ENCODE measurements at regions not wholly inside any gene's neighbourhood (a gene's known extent, or its start where the extent isn't known, plus 50 kb on each side); places are given as distances from the start of the nearest gene placed in this dataset.

GRCh38 chr6:74362391-74362790 lies 666.4 kb downstream of the CD109 start:
- H3K4me1 ChIP-seq (ENCODE audit: insufficient read depth, low read length) = no peaks in the 10 kb centered on the region
- H3K27ac ChIP-seq (ENCODE audit: low read length) = no peak overlapping the region
- H3K9ac ChIP-seq (ENCODE audit: low read depth, low read length) = no peak overlapping the region
- H4K20me1 ChIP-seq (ENCODE audit: insufficient read depth, low read length) = no peaks in the 10 kb centered on the region
- no peak overlapping the region for H3K4me3 ChIP-seq (ENCODE audit: low read depth in 1 of 2, low read length in 2 of 2)
- no peak for TF ChIP-seq CTCF (IDR thresholded peaks at IDR 0.05; ENCODE audit: borderline replicate concordance, extremely low read depth, low read length, poor library complexity, severe bottlenecking)
- no peak for TF ChIP-seq EZH2 (IDR thresholded peaks at IDR 0.05; ENCODE audit: borderline replicate concordance, low read depth, low read length, severe bottlenecking)
- no peak overlapping the region for H3K4me2 ChIP-seq (ENCODE audit: insufficient read depth, low read length)
- no peak overlapping the region for H2AFZ ChIP-seq (ENCODE audit: low read depth, low read length)
- no peaks in the 10 kb centered on the region for H3K79me2 ChIP-seq (ENCODE audit: insufficient read depth, low read length)
- H3K36me3 ChIP-seq (ENCODE audit: insufficient read depth, low read length) = no peaks in the 10 kb centered on the region
- no peaks in the 10 kb centered on the region for H3K9me3 ChIP-seq (ENCODE audit: insufficient read depth, low read length, severe bottlenecking)
- ATAC-seq (ENCODE audit: insufficient read depth, low read depth) = no peak
- H3K27me3 ChIP-seq (ENCODE audit: insufficient read depth, low read length, poor library complexity) = no peaks in the 10 kb centered on the region
- no peak for DNase-seq

DNA sequence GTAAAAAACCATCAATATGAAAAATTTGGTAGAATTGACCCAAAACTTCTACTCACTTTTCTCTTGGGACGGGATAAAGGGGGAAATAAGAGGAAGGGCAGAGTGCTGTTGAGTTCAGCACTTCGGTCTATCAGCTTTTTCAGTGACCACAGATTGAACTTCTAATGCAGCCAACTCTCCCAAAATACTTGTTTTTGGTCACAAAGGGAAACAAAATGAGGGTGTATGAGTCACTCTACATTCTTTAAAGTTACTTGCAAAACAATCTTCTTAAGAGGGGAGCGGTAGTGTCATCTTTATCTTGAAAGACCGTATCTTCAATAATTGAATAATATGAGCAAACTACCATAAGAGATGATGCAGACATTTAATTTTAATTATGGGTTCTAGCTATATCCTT lies 661.3 kb downstream of the CD109 start:
- no peaks in the 10 kb centered on the region for H3K4me1 ChIP-seq (ENCODE audit: insufficient read depth, low read length)
- H4K20me1 ChIP-seq (ENCODE audit: insufficient read depth, low read length) = no peaks in the 10 kb centered on the region
- no peaks in the 10 kb centered on the region for H3K9me3 ChIP-seq (ENCODE audit: insufficient read depth, low read length, severe bottlenecking)
- no peaks in the 10 kb centered on the region for H3K36me3 ChIP-seq (ENCODE audit: insufficient read depth, low read length)
- H3K79me2 ChIP-seq (ENCODE audit: insufficient read depth, low read length) = no peaks in the 10 kb centered on the region
- H3K27me3 ChIP-seq (ENCODE audit: insufficient read depth, low read length, poor library complexity) = no peaks in the 10 kb centered on the region
- no peak overlapping the region for H3K27ac ChIP-seq (ENCODE audit: low read length)
- DNase-seq (no peak), ATAC-seq (ENCODE audit: insufficient read depth, low read depth) (no peak)
- no peak for TF ChIP-seq EZH2 (IDR thresholded peaks at IDR 0.05; ENCODE audit: borderline replicate concordance, low read depth, low read length, severe bottlenecking)
- no peak for TF ChIP-seq CTCF (IDR thresholded peaks at IDR 0.05; ENCODE audit: borderline replicate concordance, extremely low read depth, low read length, poor library complexity, severe bottlenecking)
- H3K4me3 ChIP-seq (ENCODE audit: low read depth in 1 of 2, low read length in 2 of 2) = no peak overlapping the region
- H3K4me2 ChIP-seq (ENCODE audit: insufficient read depth, low read length) = no peak overlapping the region
- no peak overlapping the region for H2AFZ ChIP-seq (ENCODE audit: low read depth, low read length)
- H3K9ac ChIP-seq (ENCODE audit: low read depth, low read length) = no peak overlapping the region

GRCh38 chr6:74356391-74356790 lies 660.4 kb downstream of the CD109 start:
- no peaks in the 10 kb centered on the region for H3K36me3 ChIP-seq (ENCODE audit: insufficient read depth, low read length)
- TF ChIP-seq CTCF (IDR thresholded peaks at IDR 0.05; ENCODE audit: borderline replicate concordance, extremely low read depth, low read length, poor library complexity, severe bottlenecking) = no peak
- no peaks in the 10 kb centered on the region for H3K4me1 ChIP-seq (ENCODE audit: insufficient read depth, low read length)
- H3K4me3 ChIP-seq (ENCODE audit: low read depth in 1 of 2, low read length in 2 of 2) = no peak overlapping the region
- H2AFZ ChIP-seq (ENCODE audit: low read depth, low read length) = no peak overlapping the region
- no peak overlapping the region for H3K27ac ChIP-seq (ENCODE audit: low read length)
- no peak overlapping the region for H3K4me2 ChIP-seq (ENCODE audit: insufficient read depth, low read length)
- H3K9ac ChIP-seq (ENCODE audit: low read depth, low read length) = no peak overlapping the region
- H3K27me3 ChIP-seq (ENCODE audit: insufficient read depth, low read length, poor library complexity) = no peaks in the 10 kb centered on the region
- no peaks in the 10 kb centered on the region for H3K9me3 ChIP-seq (ENCODE audit: insufficient read depth, low read length, severe bottlenecking)
- no peak for ATAC-seq (ENCODE audit: insufficient read depth, low read depth)
- H4K20me1 ChIP-seq (ENCODE audit: insufficient read depth, low read length) = no peaks in the 10 kb centered on the region
- no peak for DNase-seq
- no peaks in the 10 kb centered on the region for H3K79me2 ChIP-seq (ENCODE audit: insufficient read depth, low read length)

DNA sequence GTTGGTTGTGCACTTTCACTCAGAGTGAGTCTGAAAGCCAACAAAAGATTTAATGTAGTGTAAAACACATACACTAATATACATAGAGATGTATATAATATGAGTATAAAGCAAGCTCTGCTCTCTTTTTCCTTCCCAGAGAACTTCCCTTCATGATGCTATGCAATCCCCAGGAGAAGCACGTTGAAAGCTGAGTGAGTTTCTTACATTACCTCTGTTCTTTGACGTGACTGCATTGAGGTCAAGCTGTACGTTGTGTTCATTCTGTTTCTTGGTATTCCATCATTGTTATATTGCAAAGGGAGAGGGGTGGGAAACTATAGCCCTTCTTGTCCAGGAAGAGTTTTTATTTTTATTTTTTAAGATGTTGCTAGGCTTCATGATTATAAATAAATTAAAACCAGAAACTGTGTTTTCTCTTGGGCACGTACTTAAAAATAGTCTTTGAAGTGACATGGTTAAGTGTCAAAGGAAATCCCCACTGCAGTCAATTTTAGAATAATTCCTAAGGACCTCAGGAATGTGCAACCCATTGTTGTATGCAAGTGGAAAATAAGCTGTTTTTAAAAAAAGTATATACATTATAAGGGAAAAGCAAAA lies 651.0 kb downstream of the CD109 start:
- no peaks in the 10 kb centered on the region for H3K9me3 ChIP-seq (ENCODE audit: insufficient read depth, low read length, severe bottlenecking)
- no peak overlapping the region for H3K9ac ChIP-seq (ENCODE audit: low read depth, low read length)
- no peak overlapping the region for H3K27ac ChIP-seq (ENCODE audit: low read length)
- no peak for ATAC-seq (ENCODE audit: insufficient read depth, low read depth)
- H3K4me2 ChIP-seq (ENCODE audit: insufficient read depth, low read length) = no peak overlapping the region
- H3K79me2 ChIP-seq (ENCODE audit: insufficient read depth, low read length) = no peaks in the 10 kb centered on the region
- H3K4me1 ChIP-seq (ENCODE audit: insufficient read depth, low read length) = no peaks in the 10 kb centered on the region
- no peaks in the 10 kb centered on the region for H4K20me1 ChIP-seq (ENCODE audit: insufficient read depth, low read length)
- H3K4me3 ChIP-seq (ENCODE audit: low read depth in 1 of 2, low read length in 2 of 2) = no peak overlapping the region
- TF ChIP-seq CTCF (IDR thresholded peaks at IDR 0.05; ENCODE audit: borderline replicate concordance, extremely low read depth, low read length, poor library complexity, severe bottlenecking) = no peak
- TF ChIP-seq EZH2 (IDR thresholded peaks at IDR 0.05; ENCODE audit: borderline replicate concordance, low read depth, low read length, severe bottlenecking) = no peak
- no peaks in the 10 kb centered on the region for H3K36me3 ChIP-seq (ENCODE audit: insufficient read depth, low read length)
- no peaks in the 10 kb centered on the region for H3K27me3 ChIP-seq (ENCODE audit: insufficient read depth, low read length, poor library complexity)
- no peak for DNase-seq
- H2AFZ ChIP-seq (ENCODE audit: low read depth, low read length) = no peak overlapping the region
